SU-DHL-6 (cell line): ENCODE measurements at regions not wholly inside any gene's neighbourhood (a gene's known extent, or its start where the extent isn't known, plus 50 kb on each side); places are given as distances from the start of the nearest gene placed in this dataset.

Source experiments
- H2AFZ ChIP-seq: fragments of 200-600 bp; sonication (generic); 2 replicates; pipeline ENCODE4 v1.6.1; 2014; ENCODE audit warnings: low read depth, mild to moderate bottlenecking, moderate library complexity, mixed read lengths, antibody characterized with exemption, low read length; ENCODE audit not compliant: severe bottlenecking
- H3F3A ChIP-seq: fragments of 200-600 bp; shearing (Covaris generic); 2 replicates; pipeline ENCODE4 v1.6.0; 2016; ENCODE audit warnings: antibody characterized with exemption, mild to moderate bottlenecking; ENCODE audit not compliant: insufficient read depth
- H3K27ac ChIP-seq: fragments of 200-600 bp; sonication (generic); 2 replicates; pipeline ENCODE4 v1.5.1; 2016; ENCODE audit warnings: low read depth, mild to moderate bottlenecking, low read length, moderate library complexity, mixed read lengths
- H3K27me3 ChIP-seq: fragments of 200-600 bp; sonication (generic), shearing (Covaris generic); 2 replicates; pipeline ENCODE4 v1.6.0; 2014; ENCODE audit warnings: mild to moderate bottlenecking, low read length
- H3K36me3 ChIP-seq: fragments of 200-600 bp; sonication (generic); 2 replicates; pipeline ENCODE4 v1.6.1; 2014; ENCODE audit warnings: mild to moderate bottlenecking, low read length, mixed read lengths
- H3K4me2 ChIP-seq: fragments of 300-600, 200-600 bp; shearing (Covaris generic), sonication (generic); 2 replicates; pipeline ENCODE4 v1.6.0; 2014; ENCODE audit warnings: low read length, low read depth, mild to moderate bottlenecking; ENCODE audit not compliant: poor library complexity, severe bottlenecking
- H3K4me3 ChIP-seq: fragments of 200-600 bp; sonication (generic); 2 replicates; pipeline ENCODE4 v1.5.1; 2014; ENCODE audit warnings: antibody characterized with exemption, low read length, mild to moderate bottlenecking, mixed read lengths; ENCODE audit not compliant: insufficient read depth, poor library complexity, severe bottlenecking
- H3K79me2 ChIP-seq: fragments of 200-600 bp; sonication (generic); 2 replicates; pipeline ENCODE4 v1.6.1; 2014; ENCODE audit warnings: mild to moderate bottlenecking, low read length, moderate library complexity; ENCODE audit not compliant: insufficient read depth
- H3K9ac ChIP-seq: fragments of 200-600 bp; sonication (generic); 2 replicates; pipeline ENCODE4 v1.7.0; 2014; ENCODE audit warnings: mild to moderate bottlenecking, low read length
- H3K9me2 ChIP-seq: fragments of 200-600 bp; sonication (generic); replicated peaks from 2 replicates; pipeline ENCODE4 v1.6.1; 2014; ENCODE audit warnings: low read length; ENCODE audit not compliant: insufficient read depth
- H3K9me3 ChIP-seq: fragments of 200-600 bp; sonication (generic); 2 replicates; pipeline ENCODE4 v1.6.1; 2014; ENCODE audit warnings: low read length, mixed read lengths; ENCODE audit not compliant: insufficient read depth
- H4K20me1 ChIP-seq: fragments of 200-600 bp; sonication (generic); 2 replicates; pipeline ENCODE4 v1.6.1; 2014; ENCODE audit warnings: low read depth, mild to moderate bottlenecking, antibody characterized with exemption, low read length, moderate library complexity, mixed read lengths
- CTCF ChIP-seq: fragments of 200-600 bp; sonication (generic); IDR thresholded peaks from one replicate; pipeline ENCODE4 v1.5.1; 2017; ENCODE audit warnings: antibody characterized with exemption, mild to moderate bottlenecking, low read length, moderate library complexity; ENCODE audit not compliant: insufficient read depth, poor library complexity, severe bottlenecking
- EZH2phosphoT487 ChIP-seq: fragments of 200-600 bp; sonication (generic), shearing (Covaris generic); conservative IDR thresholded peaks from 2 replicates; pipeline ENCODE4 v1.6.1; 2018; ENCODE audit warnings: mild to moderate bottlenecking, antibody characterized with exemption, low read length, moderate library complexity, mixed read lengths

- Histone ChIP-seq H3K9me3 (no peaks in the 10 kb centered on the region), H3F3A (no peaks in the 10 kb centered on the region), H2AFZ (no peak overlapping the region), H3K27ac (no peak overlapping the region), H4K20me1 (no peaks in the 10 kb centered on the region), H3K9ac (no peak overlapping the region), H3K79me2 (no peaks in the 10 kb centered on the region), H3K4me2 (no peak overlapping the region), H3K4me3 (no peak overlapping the region), H3K36me3 (no peaks in the 10 kb centered on the region), H3K9me2 (no peaks in the 10 kb centered on the region), H3K27me3 (no peaks in the 10 kb centered on the region)
- TF ChIP-seq CTCF (no peak), EZH2phosphoT487 (no peak)
Observed at GRCh38 chr6:134637847-134638437, 312.0 kb downstream of the ALDH8A1 start.

- Histone ChIP-seq H3K4me3 (no peak overlapping the region), H2AFZ (no peak overlapping the region), H3K9me2 (no peaks in the 10 kb centered on the region), H3K9me3 (no peaks in the 10 kb centered on the region), H3K9ac (no peak overlapping the region), H3K27me3 (no peaks in the 10 kb centered on the region), H3K36me3 (no peaks in the 10 kb centered on the region), H4K20me1 (no peaks in the 10 kb centered on the region), H3K79me2 (no peaks in the 10 kb centered on the region), H3F3A (no peaks in the 10 kb centered on the region), H3K27ac (no peak overlapping the region), H3K4me2 (no peak overlapping the region)
- TF ChIP-seq CTCF: no peak
- no peak for TF ChIP-seq EZH2phosphoT487
Observed at GRCh38 chr6:134637282-134637681, 312.6 kb downstream of the ALDH8A1 start.

- Histone ChIP-seq H3K79me2 (no peaks in the 10 kb centered on the region), H4K20me1 (no peaks in the 10 kb centered on the region), H3K4me2 (no peak overlapping the region), H3K9ac (no peak overlapping the region), H3F3A (no peaks in the 10 kb centered on the region), H3K36me3 (no peaks in the 10 kb centered on the region), H3K27me3 (no peaks in the 10 kb centered on the region), H3K9me2 (no peaks in the 10 kb centered on the region), H3K4me3 (no peak overlapping the region), H3K27ac (no peak overlapping the region), H3K9me3 (no peaks in the 10 kb centered on the region), H2AFZ (no peak overlapping the region)
- TF ChIP-seq EZH2phosphoT487 (no peak), CTCF (no peak)
Observed at GRCh38 chr6:134636186-134636799, 313.6 kb downstream of the ALDH8A1 start.
